ENCODE measurements at regions not wholly inside any gene's neighbourhood (a gene's known extent, or its start where the extent isn't known, plus 50 kb on each side); places are given as distances from the start of the nearest gene placed in this dataset.

- TF ChIP-seq POLR2A (IDR thresholded peaks at IDR 0.05; ENCODE audit: low read length) (no peak), GATA1 (IDR thresholded peaks at IDR 0.05; ENCODE audit: low read depth, low read length) (no peak)
These were observed 600.6 kb downstream of the PTPRU start for GRCh38 chr1:29836651-29837646.

Data from erythroblast (primary cell).